ENCODE measurements at regions not wholly inside any gene's neighbourhood (a gene's known extent, or its start where the extent isn't known, plus 50 kb on each side); places are given as distances from the start of the nearest gene placed in this dataset.

DNA sequence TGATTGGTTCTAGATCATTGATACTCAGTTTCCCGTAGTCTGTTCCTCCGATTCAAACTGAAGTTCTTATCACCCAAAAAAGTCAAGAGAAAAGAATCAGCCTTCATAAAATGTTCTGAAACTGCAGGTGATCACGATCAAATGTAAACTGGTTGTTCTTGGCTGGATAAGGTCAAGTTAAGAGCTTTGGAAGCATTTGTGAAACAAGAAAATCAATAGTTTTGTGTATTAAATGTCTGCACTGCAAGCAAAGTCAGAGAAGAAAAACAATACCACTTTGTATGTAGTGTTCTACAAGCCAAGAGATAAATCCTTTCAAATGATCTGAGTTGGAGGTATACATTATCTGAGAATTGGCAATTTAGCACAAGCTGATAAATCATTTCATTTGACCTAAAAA, 710.3 kb downstream of the SORCS1 start:
- no peaks in the 10 kb centered on the region for H3K9me3 ChIP-seq
- no peaks in the 10 kb centered on the region for H3K36me3 ChIP-seq (ENCODE audit: insufficient read depth in 1 of 2, low read depth in 1 of 2)
- intact Hi-C loops (cut with DNase I): no loop called here
- no peak overlapping the region for H3K27ac ChIP-seq
- WGBS, 3 donors: 82 to 89% (median 82%) methylated on average over 3 of the region's 3 CpGs
- H3K4me3 ChIP-seq: no peak overlapping the region
- TF ChIP-seq, protein P1, sequence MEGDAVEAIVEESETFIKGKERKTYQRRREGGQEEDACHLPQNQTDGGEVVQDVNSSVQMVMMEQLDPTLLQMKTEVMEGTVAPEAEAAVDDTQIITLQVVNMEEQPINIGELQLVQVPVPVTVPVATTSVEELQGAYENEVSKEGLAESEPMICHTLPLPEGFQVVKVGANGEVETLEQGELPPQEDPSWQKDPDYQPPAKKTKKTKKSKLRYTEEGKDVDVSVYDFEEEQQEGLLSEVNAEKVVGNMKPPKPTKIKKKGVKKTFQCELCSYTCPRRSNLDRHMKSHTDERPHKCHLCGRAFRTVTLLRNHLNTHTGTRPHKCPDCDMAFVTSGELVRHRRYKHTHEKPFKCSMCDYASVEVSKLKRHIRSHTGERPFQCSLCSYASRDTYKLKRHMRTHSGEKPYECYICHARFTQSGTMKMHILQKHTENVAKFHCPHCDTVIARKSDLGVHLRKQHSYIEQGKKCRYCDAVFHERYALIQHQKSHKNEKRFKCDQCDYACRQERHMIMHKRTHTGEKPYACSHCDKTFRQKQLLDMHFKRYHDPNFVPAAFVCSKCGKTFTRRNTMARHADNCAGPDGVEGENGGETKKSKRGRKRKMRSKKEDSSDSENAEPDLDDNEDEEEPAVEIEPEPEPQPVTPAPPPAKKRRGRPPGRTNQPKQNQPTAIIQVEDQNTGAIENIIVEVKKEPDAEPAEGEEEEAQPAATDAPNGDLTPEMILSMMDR (IDR thresholded peaks at IDR 0.05): no peak
- no peaks in the 10 kb centered on the region for H3K4me1 ChIP-seq
- ATAC-seq (no peak), DNase-seq (no peak)
- no peaks in the 10 kb centered on the region for H3K27me3 ChIP-seq (ENCODE audit: insufficient read depth in 3 of 3, low read length in 2 of 3)

GRCh38 chr10:106450966-106451365, 713.5 kb downstream of the SORCS1 start:
- 53 to 55% (median 53%) methylated on average over 1 of the region's 1 CpG for WGBS, 3 donors
- Histone ChIP-seq H3K9me3 (no peaks in the 10 kb centered on the region), H3K27me3 (ENCODE audit: insufficient read depth in 3 of 3, low read length in 2 of 3) (no peaks in the 10 kb centered on the region), H3K4me3 (no peak overlapping the region), H3K36me3 (ENCODE audit: insufficient read depth in 1 of 2, low read depth in 1 of 2) (no peaks in the 10 kb centered on the region), H3K27ac (no peak overlapping the region), H3K4me1 (no peaks in the 10 kb centered on the region)
- intact Hi-C loops (cut with DNase I): no loop called here
- TF ChIP-seq, protein P1 (IDR thresholded peaks at IDR 0.05): no peak
- ATAC-seq: no peak
- DNase-seq: no peak

- H3K27ac ChIP-seq: no peak overlapping the region
- intact Hi-C loops (cut with DNase I): no loop called here
- H3K4me1 ChIP-seq: no peaks in the 10 kb centered on the region
- H3K36me3 ChIP-seq (ENCODE audit: insufficient read depth in 1 of 2, low read depth in 1 of 2): no peaks in the 10 kb centered on the region
- H3K27me3 ChIP-seq (ENCODE audit: insufficient read depth in 3 of 3, low read length in 2 of 3): no peaks in the 10 kb centered on the region
- DNase-seq (no peak), ATAC-seq (no peak)
- TF ChIP-seq, protein P1 (IDR thresholded peaks at IDR 0.05): no peak
- H3K9me3 ChIP-seq: no peaks in the 10 kb centered on the region
- no peak overlapping the region for H3K4me3 ChIP-seq
Observed at GRCh38 chr10:106446920-106447319, 717.6 kb downstream of the SORCS1 start.

DNA sequence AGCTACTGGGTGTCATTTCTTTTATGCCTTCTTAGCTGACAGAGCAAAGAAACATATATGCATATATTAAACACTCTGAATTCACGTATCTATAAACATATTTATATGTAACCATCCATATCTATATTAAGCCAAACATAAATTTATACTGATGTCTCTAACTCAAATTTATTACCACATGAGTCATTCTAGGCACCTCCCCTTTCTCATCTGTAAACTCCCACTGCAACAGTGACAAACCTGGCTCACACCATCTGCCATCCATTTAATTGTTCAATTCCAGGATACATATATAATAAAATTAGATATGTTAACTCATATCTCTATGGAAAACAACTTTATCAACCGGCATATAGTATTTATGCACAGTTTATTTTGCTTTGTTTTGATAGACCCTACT, 722.3 kb downstream of the SORCS1 start:
- DNase-seq (no peak), ATAC-seq (no peak)
- H3K9me3 ChIP-seq: no peaks in the 10 kb centered on the region
- intact Hi-C loops (cut with DNase I): no loop called here
- 76 to 83% (median 79%) methylated on average over 2 of the region's 2 CpGs for WGBS, 3 donors
- no peaks in the 10 kb centered on the region for H3K27me3 ChIP-seq (ENCODE audit: insufficient read depth in 3 of 3, low read length in 2 of 3)
- TF ChIP-seq, protein P1 (IDR thresholded peaks at IDR 0.05): no peak
- no peak overlapping the region for H3K4me3 ChIP-seq
- H3K4me1 ChIP-seq: no peaks in the 10 kb centered on the region
- H3K36me3 ChIP-seq (ENCODE audit: insufficient read depth in 1 of 2, low read depth in 1 of 2): no peaks in the 10 kb centered on the region
- H3K27ac ChIP-seq: no peak overlapping the region

DNA sequence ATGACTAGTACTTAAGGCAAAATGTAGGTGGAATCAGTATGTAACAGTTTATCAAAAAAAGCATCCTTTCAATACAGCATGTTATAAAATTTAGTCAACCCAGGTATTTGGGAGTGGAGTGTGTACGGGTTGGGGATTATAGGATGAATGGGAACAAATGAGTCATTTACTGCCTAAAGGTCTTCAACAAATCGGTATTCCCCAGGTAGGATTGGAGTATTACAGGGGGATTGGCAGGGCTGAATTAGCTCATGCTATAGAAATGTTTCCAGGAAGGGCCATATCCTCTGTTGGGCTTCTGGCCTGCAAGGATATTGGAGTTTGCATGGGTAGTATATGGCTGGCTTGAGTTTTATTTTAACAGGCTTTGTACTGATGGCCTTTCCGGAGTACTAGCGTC, 723.7 kb downstream of the SORCS1 start:
- TF ChIP-seq, protein P1 (IDR thresholded peaks at IDR 0.05): no peak
- ATAC-seq (no peak), DNase-seq (no peak)
- H3K9me3 ChIP-seq: no peaks in the 10 kb centered on the region
- 81 to 86% (median 84%) methylated on average over 4 of the region's 4 CpGs for WGBS, 3 donors
- H3K27me3 ChIP-seq (ENCODE audit: insufficient read depth in 3 of 3, low read length in 2 of 3): no peaks in the 10 kb centered on the region
- no peaks in the 10 kb centered on the region for H3K36me3 ChIP-seq (ENCODE audit: insufficient read depth in 1 of 2, low read depth in 1 of 2)
- H3K4me1 ChIP-seq: no peaks in the 10 kb centered on the region
- H3K4me3 ChIP-seq: no peak overlapping the region
- intact Hi-C loops (cut with DNase I): no loop called here
- H3K27ac ChIP-seq: no peak overlapping the region

Measured in psoas muscle (tissue), 7 donors.